ENCODE measurements at regions not wholly inside any gene's neighbourhood (a gene's known extent, or its start where the extent isn't known, plus 50 kb on each side); places are given as distances from the start of the nearest gene placed in this dataset.

DNA sequence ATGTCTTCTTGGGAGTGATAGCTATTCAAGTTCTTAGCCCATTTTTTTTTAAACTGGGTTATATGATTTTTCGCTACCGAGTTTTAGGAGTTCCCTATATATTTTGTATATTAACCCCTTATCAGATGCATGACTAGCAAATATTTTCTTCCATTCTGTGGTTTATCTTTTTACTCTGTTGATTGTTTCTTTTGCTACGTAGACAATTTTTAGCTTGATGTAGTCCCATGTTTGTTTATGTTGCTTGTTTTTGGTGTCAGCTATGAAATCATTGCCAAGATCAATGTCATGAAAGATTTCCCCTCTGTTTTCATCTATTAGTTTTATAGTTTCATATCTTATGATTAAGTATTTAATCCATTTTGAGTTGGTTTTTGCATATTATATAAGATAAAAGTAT lies 480.5 kb downstream of the CDH11 start (continued):
- TF ChIP-seq, protein P1, sequence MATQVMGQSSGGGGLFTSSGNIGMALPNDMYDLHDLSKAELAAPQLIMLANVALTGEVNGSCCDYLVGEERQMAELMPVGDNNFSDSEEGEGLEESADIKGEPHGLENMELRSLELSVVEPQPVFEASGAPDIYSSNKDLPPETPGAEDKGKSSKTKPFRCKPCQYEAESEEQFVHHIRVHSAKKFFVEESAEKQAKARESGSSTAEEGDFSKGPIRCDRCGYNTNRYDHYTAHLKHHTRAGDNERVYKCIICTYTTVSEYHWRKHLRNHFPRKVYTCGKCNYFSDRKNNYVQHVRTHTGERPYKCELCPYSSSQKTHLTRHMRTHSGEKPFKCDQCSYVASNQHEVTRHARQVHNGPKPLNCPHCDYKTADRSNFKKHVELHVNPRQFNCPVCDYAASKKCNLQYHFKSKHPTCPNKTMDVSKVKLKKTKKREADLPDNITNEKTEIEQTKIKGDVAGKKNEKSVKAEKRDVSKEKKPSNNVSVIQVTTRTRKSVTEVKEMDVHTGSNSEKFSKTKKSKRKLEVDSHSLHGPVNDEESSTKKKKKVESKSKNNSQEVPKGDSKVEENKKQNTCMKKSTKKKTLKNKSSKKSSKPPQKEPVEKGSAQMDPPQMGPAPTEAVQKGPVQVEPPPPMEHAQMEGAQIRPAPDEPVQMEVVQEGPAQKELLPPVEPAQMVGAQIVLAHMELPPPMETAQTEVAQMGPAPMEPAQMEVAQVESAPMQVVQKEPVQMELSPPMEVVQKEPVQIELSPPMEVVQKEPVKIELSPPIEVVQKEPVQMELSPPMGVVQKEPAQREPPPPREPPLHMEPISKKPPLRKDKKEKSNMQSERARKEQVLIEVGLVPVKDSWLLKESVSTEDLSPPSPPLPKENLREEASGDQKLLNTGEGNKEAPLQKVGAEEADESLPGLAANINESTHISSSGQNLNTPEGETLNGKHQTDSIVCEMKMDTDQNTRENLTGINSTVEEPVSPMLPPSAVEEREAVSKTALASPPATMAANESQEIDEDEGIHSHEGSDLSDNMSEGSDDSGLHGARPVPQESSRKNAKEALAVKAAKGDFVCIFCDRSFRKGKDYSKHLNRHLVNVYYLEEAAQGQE (IDR thresholded peaks at IDR 0.05; ENCODE audit: low read depth, low read length), result no peak

DNA sequence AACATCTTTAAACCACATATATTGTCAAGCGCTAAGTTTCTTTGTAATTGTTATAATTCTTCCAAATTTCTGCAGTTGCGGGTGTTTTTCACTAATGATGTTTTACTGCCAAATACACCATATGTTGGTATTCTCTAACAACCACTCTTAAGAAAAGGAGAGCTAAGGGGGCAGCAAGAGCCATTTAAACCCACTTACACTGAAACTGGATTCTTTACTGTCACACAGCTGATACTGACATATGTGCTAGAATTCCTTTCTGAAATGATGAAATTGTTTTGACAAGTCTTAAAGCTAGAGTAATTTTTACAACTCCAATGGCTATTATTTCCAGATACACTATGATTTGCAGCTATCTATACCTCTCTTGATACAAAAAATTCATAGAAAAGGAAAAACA lies 483.1 kb downstream of the CDH11 start:
- intact Hi-C loops (cut with micrococcal nuclease; ENCODE audit: unreplicated experiment), result no loop called here
- FAIRE-seq (no peak), ATAC-seq (no peak), DNase-seq (ENCODE audit: low read depth, low spot score) (no peak)
- SMC1A ChIA-PET (ENCODE audit: uncharacterized antibody, unreplicated experiment), result no interaction called here
- Histone ChIP-seq H3K79me2 (ENCODE audit: control insufficient read depth, insufficient read depth, low read length) (no peaks in the 10 kb centered on the region), H3K9ac (ENCODE audit: control insufficient read depth, insufficient read depth, low read length) (no peak overlapping the region), H3K9me3 (replicated peaks; ENCODE audit: control insufficient read depth, insufficient read depth, low read length) (no peaks in the 10 kb centered on the region), H3K27me3 (replicated peaks in 1 of 2; ENCODE audit: control insufficient read depth in 2 of 2, insufficient read depth in 2 of 2, low read length in 1 of 2) (no peaks in the 10 kb centered on the region), H2AFZ (ENCODE audit: control insufficient read depth, low read depth, low read length) (no peak overlapping the region), H3K36me3 (ENCODE audit: control insufficient read depth in 2 of 2, insufficient read depth in 2 of 2, low read length in 1 of 2) (no peaks in the 10 kb centered on the region), H4K20me1 (ENCODE audit: control insufficient read depth, insufficient read depth) (no peaks in the 10 kb centered on the region), H3K4me3 (no peak overlapping the region), H3K4me2 (ENCODE audit: control insufficient read depth, insufficient read depth) (no peak overlapping the region), H3K27ac (ENCODE audit: control insufficient read depth, insufficient read depth) (no peak overlapping the region), H3K4me1 (ENCODE audit: control insufficient read depth, insufficient read depth, low read length) (no peaks in the 10 kb centered on the region)
- RAD21 ChIA-PET (ENCODE audit: unreplicated experiment), result no interaction called here
- no TSS peak for BruUV-seq (replicated peaks)
- CTCF ChIA-PET, result no interaction called here
- WGBS (ENCODE audit: insufficient coverage, insufficient replicate concordance, low lambda C conversion rate, missing lambda C conversion rate), result 73% methylated on average over 2 of the region's 2 CpGs
- in situ Hi-C loops (cut with MboI), result no loop called here
- TF ChIP-seq, protein P2, sequence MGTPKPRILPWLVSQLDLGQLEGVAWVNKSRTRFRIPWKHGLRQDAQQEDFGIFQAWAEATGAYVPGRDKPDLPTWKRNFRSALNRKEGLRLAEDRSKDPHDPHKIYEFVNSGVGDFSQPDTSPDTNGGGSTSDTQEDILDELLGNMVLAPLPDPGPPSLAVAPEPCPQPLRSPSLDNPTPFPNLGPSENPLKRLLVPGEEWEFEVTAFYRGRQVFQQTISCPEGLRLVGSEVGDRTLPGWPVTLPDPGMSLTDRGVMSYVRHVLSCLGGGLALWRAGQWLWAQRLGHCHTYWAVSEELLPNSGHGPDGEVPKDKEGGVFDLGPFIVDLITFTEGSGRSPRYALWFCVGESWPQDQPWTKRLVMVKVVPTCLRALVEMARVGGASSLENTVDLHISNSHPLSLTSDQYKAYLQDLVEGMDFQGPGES (IDR thresholded peaks at IDR 0.05), result no peak
- no peak for TF ChIP-seq RBBP5 (conservative IDR thresholded peaks at IDR 0.05)
- no peak for TF ChIP-seq STAT3 (IDR thresholded peaks at IDR 0.05; ENCODE audit: low read depth, low read length)
- TF ChIP-seq SMARCA5 (IDR thresholded peaks at IDR 0.05), result no peak
- no peak for TF ChIP-seq POLR2AphosphoS5 (IDR thresholded peaks at IDR 0.05; ENCODE audit: low read length)
- POLR2A ChIA-PET, result no interaction called here
